Mesenchymal stem cell (in vitro differentiated cells and primary cell): ENCODE measurements at regions not wholly inside any gene's neighbourhood (a gene's known extent, or its start where the extent isn't known, plus 50 kb on each side); places are given as distances from the start of the nearest gene placed in this dataset.
A peak's percentile ranks its signal among the peaks of the same experiment; 100 is the strongest.

ENCODE experiments used
- DNase-seq: peaks from one replicate; pipeline ENCODE4 v3.0.0-alpha.2; 2013
- H2AFZ ChIP-seq: one replicate; pipeline ENCODE4 v1.6.1; 2013; ENCODE audit warnings: low read depth, mild to moderate bottlenecking, control low read depth, inconsistent platforms, low read length, moderate library complexity
- H2AK5ac ChIP-seq: 2 replicates; pipeline ENCODE4 v1.6.1; 2013; ENCODE audit warnings: low read length, moderate library complexity, mild to moderate bottlenecking, inconsistent platforms; ENCODE audit not compliant: severe bottlenecking
- H2BK120ac ChIP-seq: one replicate; pipeline ENCODE4 v1.6.1; 2013; ENCODE audit warnings: low read depth, mild to moderate bottlenecking, inconsistent platforms, low read length, moderate library complexity
- H2BK12ac ChIP-seq, 2 experiments: one replicate each; pipeline ENCODE4 v1.6.1; 2013; ENCODE audit warnings: inconsistent platforms in 2 of 2, low read length in 2 of 2, mild to moderate bottlenecking in 2 of 2, moderate library complexity in 2 of 2, control low read depth in 1 of 2
- H2BK15ac ChIP-seq: one replicate; pipeline ENCODE4 v1.6.1; 2013; ENCODE audit warnings: mild to moderate bottlenecking, low read depth, inconsistent platforms; ENCODE audit not compliant: poor library complexity, severe bottlenecking
- H2BK5ac ChIP-seq: 2 replicates; pipeline ENCODE4 v1.6.1; 2013; ENCODE audit warnings: low read depth, mild to moderate bottlenecking, low read length, control low read depth, inconsistent platforms; ENCODE audit not compliant: poor library complexity, severe bottlenecking
- H3K14ac ChIP-seq, 2 experiments: one replicate each; pipeline ENCODE4 v1.6.1; 2013; ENCODE audit warnings: inconsistent platforms in 2 of 2, low read length in 2 of 2, control low read depth in 1 of 2, mild to moderate bottlenecking in 1 of 2, moderate library complexity in 1 of 2
- H3K18ac ChIP-seq, 2 experiments: one replicate each; pipeline ENCODE4 v1.6.1; 2013; ENCODE audit warnings: inconsistent platforms in 2 of 2, low read length in 2 of 2, control low read depth in 1 of 2, low read depth in 1 of 2, mild to moderate bottlenecking in 1 of 2
- H3K23ac ChIP-seq, 2 experiments: one replicate each; pipeline ENCODE4 v1.6.1; 2013; ENCODE audit warnings: inconsistent platforms in 2 of 2, low read length in 2 of 2, mild to moderate bottlenecking in 2 of 2, moderate library complexity in 2 of 2, control low read depth in 1 of 2
- H3K27ac ChIP-seq: 2 replicates; pipeline ENCODE4 v1.5.1; 2013; ENCODE audit warnings: mild to moderate bottlenecking, moderate library complexity, low read length, control low read depth, inconsistent platforms; ENCODE audit not compliant: poor library complexity, severe bottlenecking
- H3K27me3 ChIP-seq, 2 experiments: 2 replicates each; pipeline versions ENCODE4 v1.6.1 to v1.7.0; 2013; ENCODE audit warnings: low read length in 2 of 2, mild to moderate bottlenecking in 2 of 2, moderate library complexity in 2 of 2, control low read depth in 1 of 2, inconsistent platforms in 1 of 2; ENCODE audit not compliant: control insufficient read depth in 1 of 2, insufficient read depth in 1 of 2
- H3K36me3 ChIP-seq, 2 experiments: 2 replicates each; pipeline versions ENCODE4 v1.6.1 to v1.7.0; 2013; ENCODE audit warnings: low read length in 2 of 2, control low read depth in 1 of 2, inconsistent platforms in 1 of 2, low read depth in 1 of 2, mild to moderate bottlenecking in 1 of 2; ENCODE audit not compliant: insufficient read depth in 2 of 2, control insufficient read depth in 1 of 2
- H3K4ac ChIP-seq, 2 experiments: one replicate each; pipeline ENCODE4 v1.6.1; 2013; ENCODE audit warnings: inconsistent platforms in 2 of 2, low read length in 2 of 2, mild to moderate bottlenecking in 2 of 2, moderate library complexity in 2 of 2, control low read depth in 1 of 2, low read depth in 1 of 2
- H3K4me1 ChIP-seq: 2 replicates; pipeline ENCODE4 v1.6.1; 2013; ENCODE audit warnings: low read depth, low read length, control low read depth; ENCODE audit not compliant: control insufficient read depth, insufficient read depth
- H3K4me2 ChIP-seq: 2 replicates; pipeline ENCODE4 v1.6.1; 2013; ENCODE audit warnings: low read length, mild to moderate bottlenecking, inconsistent platforms; ENCODE audit not compliant: poor library complexity, severe bottlenecking
- H3K4me3 ChIP-seq, 2 experiments: 2 replicates each; pipeline versions ENCODE4 v1.5.1 to v1.7.0; 2013; ENCODE audit warnings: low read length in 2 of 2, mild to moderate bottlenecking in 2 of 2, control low read depth in 1 of 2, low read depth in 1 of 2; ENCODE audit not compliant: insufficient read depth in 1 of 2
- H3K79me1 ChIP-seq: replicated peaks from 2 replicates; pipeline ENCODE4 v1.6.1; 2013; ENCODE audit warnings: mild to moderate bottlenecking, control low read depth, low read length, inconsistent platforms; ENCODE audit not compliant: poor library complexity, severe bottlenecking
- H3K9ac ChIP-seq: 2 replicates; pipeline ENCODE4 v1.7.0; 2013; ENCODE audit warnings: mild to moderate bottlenecking, low read length, moderate library complexity
- H3K9me3 ChIP-seq: 2 replicates; pipeline ENCODE4 v1.7.0; 2013; ENCODE audit warnings: mild to moderate bottlenecking, low read length; ENCODE audit not compliant: control insufficient read depth
- H4K8ac ChIP-seq: one replicate; pipeline ENCODE4 v1.6.1; 2013; ENCODE audit warnings: inconsistent platforms, mild to moderate bottlenecking, low read length, moderate library complexity
- H4K91ac ChIP-seq: one replicate; pipeline ENCODE4 v1.6.1; 2013; ENCODE audit warnings: mild to moderate bottlenecking, low read length, inconsistent platforms
- WGBS: methylation state at CpG from one replicate; pipeline ENCODE4 v1.1.7; 2013; ENCODE audit warnings: mixed read lengths; 5-methylcytosine and 5-hydroxymethylcytosine counted together

- Histone ChIP-seq H3K27me3 (peaks cover 60 to 76% of the 10 kb centered on the region in 2 experiments), H3K4ac (no peak overlapping the region), H3K14ac (peak overlapping the region in 1 of 2 experiments; percentile 28), H2BK5ac (no peak overlapping the region), H3K27ac (no peak overlapping the region), H3K9ac (no peak overlapping the region), H3K18ac (no peak overlapping the region), H3K4me3 (no peak overlapping the region), H2BK12ac (no peak overlapping the region), H2AFZ (no peak overlapping the region), H3K79me1 (no peaks in the 10 kb centered on the region), H2AK5ac (no peak overlapping the region), H4K91ac (no peak overlapping the region), H2BK15ac (no peak overlapping the region), H3K4me2 (no peak overlapping the region), H4K8ac (no peak overlapping the region), H3K4me1 (no peaks in the 10 kb centered on the region), H3K23ac (no peak overlapping the region), H3K36me3 (no peaks in the 10 kb centered on the region), H3K9me3 (peaks cover 4% of the 10 kb centered on the region), H2BK120ac (no peak overlapping the region)
- WGBS: 76% methylated on average over 10 of the region's 10 CpGs
- peak; percentile 7 for DNase-seq
Measured at GRCh38 chr1:226482975-226483700, 65.4 kb upstream of the STUM start.

- H3K4me1 ChIP-seq: no peaks in the 10 kb centered on the region
- no peak overlapping the region for H2BK5ac ChIP-seq
- H2AK5ac ChIP-seq: no peak overlapping the region
- no peaks in the 10 kb centered on the region for H3K36me3 ChIP-seq
- H4K8ac ChIP-seq: no peak overlapping the region
- peaks cover 4% of the 10 kb centered on the region for H3K9me3 ChIP-seq
- H3K14ac ChIP-seq: peak overlapping the region in 1 of 2 experiments; percentile 56
- H2BK120ac ChIP-seq: no peak overlapping the region
- no peak overlapping the region for H3K27ac ChIP-seq
- H3K9ac ChIP-seq: no peak overlapping the region
- no peak overlapping the region for H3K4me2 ChIP-seq
- no peaks in the 10 kb centered on the region for H3K79me1 ChIP-seq
- no peak overlapping the region for H4K91ac ChIP-seq
- H2AFZ ChIP-seq: no peak overlapping the region
- no peak overlapping the region for H3K18ac ChIP-seq
- H3K23ac ChIP-seq: no peak overlapping the region
- 75% methylated on average over 5 of the region's 5 CpGs for WGBS
- no peak overlapping the region for H2BK15ac ChIP-seq
- no peak overlapping the region for H3K4me3 ChIP-seq
- no peak overlapping the region for H3K4ac ChIP-seq
- peaks cover 75 to 88% of the 10 kb centered on the region in 2 experiments for H3K27me3 ChIP-seq
- no peak for DNase-seq
- no peak overlapping the region for H2BK12ac ChIP-seq
Measured at GRCh38 chr1:226485192-226485591, 63.4 kb upstream of the STUM start.

GRCh38 chr1:226486161-226486560 is 62.4 kb upstream of the STUM start:
- H2AK5ac ChIP-seq: no peak overlapping the region
- H3K27me3 ChIP-seq: peaks cover 76 to 88% of the 10 kb centered on the region in 2 experiments
- H2AFZ ChIP-seq: no peak overlapping the region
- H3K9me3 ChIP-seq: peaks cover 4% of the 10 kb centered on the region
- no peak overlapping the region for H2BK120ac ChIP-seq
- no peaks in the 10 kb centered on the region for H3K36me3 ChIP-seq
- no peak overlapping the region for H3K4me2 ChIP-seq
- H3K79me1 ChIP-seq: no peaks in the 10 kb centered on the region
- no peak overlapping the region for H3K4ac ChIP-seq
- H3K4me3 ChIP-seq: no peak overlapping the region
- WGBS: no CpG with 5 or more reads among the region's 1 CpG
- no peak overlapping the region for H3K9ac ChIP-seq
- no peak overlapping the region for H2BK5ac ChIP-seq
- DNase-seq: no peak
- no peak overlapping the region for H4K91ac ChIP-seq
- no peak overlapping the region for H3K23ac ChIP-seq
- H3K4me1 ChIP-seq: no peaks in the 10 kb centered on the region
- no peak overlapping the region for H3K18ac ChIP-seq
- no peak overlapping the region for H3K14ac ChIP-seq
- H3K27ac ChIP-seq: no peak overlapping the region
- H4K8ac ChIP-seq: no peak overlapping the region
- no peak overlapping the region for H2BK15ac ChIP-seq
- no peak overlapping the region for H2BK12ac ChIP-seq

- peaks cover 4% of the 10 kb centered on the region for H3K9me3 ChIP-seq
- no peak overlapping the region for H3K4ac ChIP-seq
- H3K4me2 ChIP-seq: no peak overlapping the region
- H3K23ac ChIP-seq: no peak overlapping the region
- H3K18ac ChIP-seq: no peak overlapping the region
- H2AFZ ChIP-seq: no peak overlapping the region
- no peaks in the 10 kb centered on the region for H3K4me1 ChIP-seq
- H3K9ac ChIP-seq: no peak overlapping the region
- H3K27me3 ChIP-seq: peaks cover 58 to 71% of the 10 kb centered on the region in 2 experiments
- no peak overlapping the region for H3K4me3 ChIP-seq
- no peak overlapping the region for H2BK15ac ChIP-seq
- 57% methylated on average over 2 of the region's 2 CpGs for WGBS
- no peak overlapping the region for H4K91ac ChIP-seq
- no peaks in the 10 kb centered on the region for H3K79me1 ChIP-seq
- no peak overlapping the region for H2AK5ac ChIP-seq
- no peak overlapping the region for H3K27ac ChIP-seq
- H3K14ac ChIP-seq: peak overlapping the region in 1 of 2 experiments; percentile 14
- no peak overlapping the region for H4K8ac ChIP-seq
- H2BK12ac ChIP-seq: no peak overlapping the region
- H3K36me3 ChIP-seq: no peaks in the 10 kb centered on the region
- no peak overlapping the region for H2BK120ac ChIP-seq
- H2BK5ac ChIP-seq: no peak overlapping the region
- DNase-seq: no peak
Measured at GRCh38 chr1:226487921-226488320, 60.6 kb upstream of the STUM start.
